Vagina (tissue), 2 donors: ENCODE measurements at regions not wholly inside any gene's neighbourhood (a gene's known extent, or its start where the extent isn't known, plus 50 kb on each side); places are given as distances from the start of the nearest gene placed in this dataset.

ENCODE experiments used
- POLR2A ChIP-seq, 2 donors: fragments of 450-650 bp; IDR thresholded peaks; one replicate each; pipeline ENCODE4 v1.6.1; 2017; ENCODE audit warnings: antibody characterized with exemption in 2 of 2, mild to moderate bottlenecking in 2 of 2, moderate library complexity in 2 of 2
- TF ChIP-seq, protein P1 (sequence below), 3 experiments: fragments of 450-650 bp in 2 of 3; fragments of 200-600 bp in 1 of 3; sonication (generic) in 1 of 3; IDR thresholded peaks; one replicate each; pipeline ENCODE4 v1.5.1; 2017 to 2019; ENCODE audit warnings: antibody characterized with exemption in 3 of 3, mild to moderate bottlenecking in 2 of 3, moderate library complexity in 2 of 3

DNA sequence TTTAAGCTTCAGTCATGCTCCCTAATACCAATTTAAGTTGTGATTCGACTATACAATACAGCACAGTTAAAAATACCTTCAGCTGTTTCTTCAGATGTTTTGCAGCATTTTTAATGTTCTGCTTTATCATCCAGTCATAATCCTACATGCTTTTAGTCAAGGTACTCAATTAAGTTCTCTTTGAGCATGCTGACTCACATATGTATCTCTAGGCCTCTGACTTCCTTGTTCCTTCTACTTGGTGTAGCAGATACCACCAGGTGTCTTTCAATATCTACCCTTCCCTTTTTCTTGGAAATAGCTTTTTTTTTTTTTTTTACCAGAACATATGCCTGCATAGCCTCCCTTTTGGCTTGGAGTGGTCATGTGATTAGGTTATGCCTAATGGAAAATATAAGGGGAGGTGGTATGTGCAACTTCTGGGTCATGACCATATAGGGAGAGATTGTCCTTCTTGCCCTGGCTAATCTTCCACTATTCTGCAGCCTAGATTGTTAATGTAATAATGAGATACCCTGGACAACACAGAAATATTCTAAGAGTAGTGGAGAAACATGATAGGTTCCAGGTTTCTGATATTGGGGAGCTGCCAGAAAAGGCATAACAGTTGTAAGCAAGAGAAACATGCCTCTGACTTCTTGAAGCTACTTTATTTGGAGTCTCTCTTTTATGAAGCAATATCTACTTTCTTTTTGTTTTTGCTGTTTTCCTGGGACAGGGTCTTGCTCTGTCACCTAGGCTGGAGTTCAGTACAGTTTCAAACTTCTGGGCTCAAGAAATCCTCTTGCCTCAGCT is 737.2 kb upstream of the SLIT2 start:
- TF ChIP-seq, protein P1, sequence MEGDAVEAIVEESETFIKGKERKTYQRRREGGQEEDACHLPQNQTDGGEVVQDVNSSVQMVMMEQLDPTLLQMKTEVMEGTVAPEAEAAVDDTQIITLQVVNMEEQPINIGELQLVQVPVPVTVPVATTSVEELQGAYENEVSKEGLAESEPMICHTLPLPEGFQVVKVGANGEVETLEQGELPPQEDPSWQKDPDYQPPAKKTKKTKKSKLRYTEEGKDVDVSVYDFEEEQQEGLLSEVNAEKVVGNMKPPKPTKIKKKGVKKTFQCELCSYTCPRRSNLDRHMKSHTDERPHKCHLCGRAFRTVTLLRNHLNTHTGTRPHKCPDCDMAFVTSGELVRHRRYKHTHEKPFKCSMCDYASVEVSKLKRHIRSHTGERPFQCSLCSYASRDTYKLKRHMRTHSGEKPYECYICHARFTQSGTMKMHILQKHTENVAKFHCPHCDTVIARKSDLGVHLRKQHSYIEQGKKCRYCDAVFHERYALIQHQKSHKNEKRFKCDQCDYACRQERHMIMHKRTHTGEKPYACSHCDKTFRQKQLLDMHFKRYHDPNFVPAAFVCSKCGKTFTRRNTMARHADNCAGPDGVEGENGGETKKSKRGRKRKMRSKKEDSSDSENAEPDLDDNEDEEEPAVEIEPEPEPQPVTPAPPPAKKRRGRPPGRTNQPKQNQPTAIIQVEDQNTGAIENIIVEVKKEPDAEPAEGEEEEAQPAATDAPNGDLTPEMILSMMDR (IDR thresholded peaks at IDR 0.05), result no peak
- no peak for TF ChIP-seq POLR2A (IDR thresholded peaks at IDR 0.05)
